ENCODE measurements at regions not wholly inside any gene's neighbourhood (a gene's known extent, or its start where the extent isn't known, plus 50 kb on each side); places are given as distances from the start of the nearest gene placed in this dataset.
A peak's percentile ranks its signal among the peaks of the same experiment; 100 is the strongest.
"Not testable (repeated sequence)": the region's sequence is repeated elsewhere in the genome, so short reads cannot be mapped to it uniquely, and the experiment has no call there.

DNA sequence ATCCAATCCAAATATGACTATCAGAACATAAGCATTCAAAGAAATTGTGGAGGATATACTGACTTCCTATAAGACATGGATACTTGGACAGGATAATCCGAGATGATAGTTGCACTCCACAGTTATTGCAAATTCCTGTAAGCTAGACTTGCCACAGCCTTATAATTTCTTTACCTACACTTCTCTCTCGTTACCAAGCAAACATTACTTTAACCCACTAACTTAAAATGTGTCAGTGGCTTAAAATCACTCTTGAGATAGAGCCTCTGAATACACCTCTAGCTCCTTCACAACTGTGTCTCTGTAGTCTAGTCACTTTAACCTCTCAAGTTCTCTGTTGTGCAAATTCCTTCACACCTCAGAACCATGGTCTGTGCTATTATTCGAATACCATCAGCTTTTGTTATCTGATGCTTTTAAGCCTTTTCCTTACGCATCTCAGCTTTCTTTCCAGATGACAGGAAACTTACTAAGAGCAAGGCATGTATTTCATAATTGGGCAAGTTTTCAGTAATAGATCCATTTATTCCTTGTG is 474.9 kb upstream of the MIR17HG start:
- DNase-seq (ENCODE audit: low read depth, low spot score), result peak; percentile 15

DNA sequence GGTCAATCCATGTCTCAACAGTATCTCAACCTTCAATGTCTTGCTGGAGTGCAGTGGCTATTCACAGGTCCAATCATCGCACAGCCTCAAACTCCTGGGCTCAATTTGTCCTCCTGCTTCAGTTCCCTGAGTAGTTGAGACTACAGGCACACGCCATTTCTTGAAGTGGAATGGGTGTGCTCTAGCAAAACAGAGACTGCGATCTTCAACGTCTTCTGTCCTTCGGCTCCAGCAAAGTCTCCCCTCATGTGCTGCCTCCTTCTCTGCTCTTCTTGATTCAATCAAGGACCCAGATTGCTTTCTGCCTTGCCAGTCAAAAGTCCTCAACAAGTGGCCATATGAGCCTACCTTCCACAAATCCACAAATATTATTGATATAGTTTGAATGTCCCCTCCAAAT is 466.7 kb upstream of the MIR17HG start:
- Histone ChIP-seq H3K4me1 (ENCODE audit: insufficient read depth, insufficient read length) (no peaks in the 10 kb centered on the region), H3K9ac (ENCODE audit: insufficient read length, low read depth) (no peak overlapping the region), H3K4me3 (ENCODE audit: insufficient read length, low read depth) (no peak overlapping the region), H3K27me3 (ENCODE audit: insufficient read depth, insufficient read length) (no peaks in the 10 kb centered on the region), H3K36me3 (ENCODE audit: insufficient read depth, insufficient read length, low read length) (no peaks in the 10 kb centered on the region), H3K9me3 (ENCODE audit: insufficient read depth, low read length) (no peaks in the 10 kb centered on the region)
- DNase-seq (ENCODE audit: low read depth, low spot score), result no peak
- TF ChIP-seq YY1 (IDR thresholded peaks at IDR 0.05; ENCODE audit: insufficient read depth, insufficient read length), result no peak
- no peak for TF ChIP-seq ZNF274 (IDR thresholded peaks at IDR 0.05; ENCODE audit: low read depth, low read length)
- no peak for TF ChIP-seq SUZ12 (IDR thresholded peaks at IDR 0.05; ENCODE audit: extremely low read depth, insufficient read depth, insufficient read length)

More for the DNA sequence above, 474.9 kb upstream of the MIR17HG start:
- Histone ChIP-seq H3K27me3 (ENCODE audit: insufficient read depth, insufficient read length) (no peaks in the 10 kb centered on the region), H3K36me3 (ENCODE audit: insufficient read depth, insufficient read length, low read length) (no peaks in the 10 kb centered on the region), H3K4me3 (ENCODE audit: insufficient read length, low read depth) (no peak overlapping the region), H3K4me1 (ENCODE audit: insufficient read depth, insufficient read length) (no peaks in the 10 kb centered on the region), H3K9ac (ENCODE audit: insufficient read length, low read depth) (no peak overlapping the region), H3K9me3 (ENCODE audit: insufficient read depth, low read length) (no peaks in the 10 kb centered on the region)
- TF ChIP-seq ZNF274 (IDR thresholded peaks at IDR 0.05; ENCODE audit: low read depth, low read length), result no peak
- TF ChIP-seq YY1 (IDR thresholded peaks at IDR 0.05; ENCODE audit: insufficient read depth, insufficient read length), result no peak
- no peak for TF ChIP-seq SUZ12 (IDR thresholded peaks at IDR 0.05; ENCODE audit: extremely low read depth, insufficient read depth, insufficient read length)

DNA sequence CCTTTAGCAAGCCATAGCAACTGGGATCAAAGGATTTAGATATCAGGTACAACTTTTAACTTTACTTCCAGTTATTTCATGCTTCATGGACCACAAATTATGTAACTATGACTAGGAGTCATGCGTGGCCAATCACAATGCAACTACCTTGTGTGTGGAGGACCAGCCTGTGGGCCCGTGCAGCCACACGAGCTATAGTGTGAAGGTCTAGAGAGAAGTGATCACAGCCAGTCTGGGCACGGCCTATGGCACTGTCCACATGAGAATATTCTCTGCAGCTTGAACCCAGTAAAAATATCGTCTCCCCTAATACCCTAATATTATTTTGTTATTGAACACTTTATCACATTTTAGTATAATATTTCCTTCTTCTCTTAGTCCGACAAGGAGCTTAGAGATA is 464.9 kb upstream of the MIR17HG start:
- no peaks in the 10 kb centered on the region for H3K4me1 ChIP-seq (ENCODE audit: insufficient read depth, insufficient read length)
- DNase-seq (ENCODE audit: low read depth, low spot score), result no peak
- no peaks in the 10 kb centered on the region for H3K27me3 ChIP-seq (ENCODE audit: insufficient read depth, insufficient read length)
- no peaks in the 10 kb centered on the region for H3K9me3 ChIP-seq (ENCODE audit: insufficient read depth, low read length)
- H3K9ac ChIP-seq (ENCODE audit: insufficient read length, low read depth), result no peak overlapping the region
- H3K36me3 ChIP-seq (ENCODE audit: insufficient read depth, insufficient read length, low read length), result no peaks in the 10 kb centered on the region
- no peak overlapping the region for H3K4me3 ChIP-seq (ENCODE audit: insufficient read length, low read depth)
- TF ChIP-seq ZNF274 (IDR thresholded peaks at IDR 0.05; ENCODE audit: low read depth, low read length) (no peak), SUZ12 (IDR thresholded peaks at IDR 0.05; ENCODE audit: extremely low read depth, insufficient read depth, insufficient read length) (no peak), YY1 (IDR thresholded peaks at IDR 0.05; ENCODE audit: insufficient read depth, insufficient read length) (no peak)

DNA sequence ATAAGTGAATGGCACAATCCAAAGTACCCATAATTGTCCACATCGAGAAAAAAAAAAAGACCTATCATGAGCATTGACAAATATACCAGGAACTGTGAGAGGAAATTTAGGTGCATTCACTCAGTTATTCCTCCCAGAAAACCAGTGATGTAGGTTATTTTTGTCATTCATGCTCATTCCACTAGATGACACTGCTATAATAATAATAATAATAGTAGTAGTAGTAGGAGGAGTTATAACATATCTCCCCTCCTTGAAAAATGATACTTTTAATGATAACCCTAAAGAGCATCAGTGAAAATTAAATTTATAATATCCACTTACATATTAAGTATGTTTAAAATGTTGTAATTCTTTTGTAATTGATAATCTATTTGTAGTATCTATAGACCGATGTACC is 463.9 kb upstream of the MIR17HG start:
- Histone ChIP-seq H3K27me3 (ENCODE audit: insufficient read depth, insufficient read length) (no peaks in the 10 kb centered on the region), H3K9me3 (ENCODE audit: insufficient read depth, low read length) (no peaks in the 10 kb centered on the region), H3K36me3 (ENCODE audit: insufficient read depth, insufficient read length, low read length) (no peaks in the 10 kb centered on the region), H3K9ac (ENCODE audit: insufficient read length, low read depth) (no peak overlapping the region), H3K4me1 (ENCODE audit: insufficient read depth, insufficient read length) (no peaks in the 10 kb centered on the region), H3K4me3 (ENCODE audit: insufficient read length, low read depth) (no peak overlapping the region)
- no peak for TF ChIP-seq SUZ12 (IDR thresholded peaks at IDR 0.05; ENCODE audit: extremely low read depth, insufficient read depth, insufficient read length)
- no peak for TF ChIP-seq YY1 (IDR thresholded peaks at IDR 0.05; ENCODE audit: insufficient read depth, insufficient read length)
- TF ChIP-seq ZNF274 (IDR thresholded peaks at IDR 0.05; ENCODE audit: low read depth, low read length), result no peak
- no peak for DNase-seq (ENCODE audit: low read depth, low spot score)

DNA sequence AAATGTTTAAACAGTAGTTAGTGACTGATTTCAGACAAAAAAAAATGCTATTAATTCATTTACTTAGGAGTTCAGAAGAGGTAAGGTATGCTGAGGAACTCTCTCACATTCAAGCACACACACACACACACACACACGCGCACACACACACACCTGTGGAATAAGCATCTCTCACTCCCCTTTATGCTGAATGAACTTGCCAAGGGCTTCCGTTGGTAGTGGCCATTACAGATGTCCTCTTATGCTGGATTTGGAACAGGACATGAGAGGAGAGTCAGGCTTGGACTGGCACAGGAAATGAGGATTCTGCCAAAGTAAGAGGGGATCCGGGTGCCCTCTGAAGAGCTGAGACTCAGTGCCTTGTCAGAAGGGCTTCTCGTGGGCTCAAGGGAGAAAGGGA is 463.4 kb upstream of the MIR17HG start:
- Histone ChIP-seq H3K9me3 (ENCODE audit: insufficient read depth, low read length) (no peaks in the 10 kb centered on the region), H3K36me3 (ENCODE audit: insufficient read depth, insufficient read length, low read length) (no peaks in the 10 kb centered on the region), H3K4me1 (ENCODE audit: insufficient read depth, insufficient read length) (no peaks in the 10 kb centered on the region), H3K27me3 (ENCODE audit: insufficient read depth, insufficient read length) (no peaks in the 10 kb centered on the region), H3K4me3 (ENCODE audit: insufficient read length, low read depth) (no peak overlapping the region), H3K9ac (ENCODE audit: insufficient read length, low read depth) (no peak overlapping the region)
- TF ChIP-seq ZNF274 (IDR thresholded peaks at IDR 0.05; ENCODE audit: low read depth, low read length), result no peak
- TF ChIP-seq SUZ12 (IDR thresholded peaks at IDR 0.05; ENCODE audit: extremely low read depth, insufficient read depth, insufficient read length), result no peak
- TF ChIP-seq YY1 (IDR thresholded peaks at IDR 0.05; ENCODE audit: insufficient read depth, insufficient read length), result no peak
- DNase-seq (ENCODE audit: low read depth, low spot score), result no peak

DNA sequence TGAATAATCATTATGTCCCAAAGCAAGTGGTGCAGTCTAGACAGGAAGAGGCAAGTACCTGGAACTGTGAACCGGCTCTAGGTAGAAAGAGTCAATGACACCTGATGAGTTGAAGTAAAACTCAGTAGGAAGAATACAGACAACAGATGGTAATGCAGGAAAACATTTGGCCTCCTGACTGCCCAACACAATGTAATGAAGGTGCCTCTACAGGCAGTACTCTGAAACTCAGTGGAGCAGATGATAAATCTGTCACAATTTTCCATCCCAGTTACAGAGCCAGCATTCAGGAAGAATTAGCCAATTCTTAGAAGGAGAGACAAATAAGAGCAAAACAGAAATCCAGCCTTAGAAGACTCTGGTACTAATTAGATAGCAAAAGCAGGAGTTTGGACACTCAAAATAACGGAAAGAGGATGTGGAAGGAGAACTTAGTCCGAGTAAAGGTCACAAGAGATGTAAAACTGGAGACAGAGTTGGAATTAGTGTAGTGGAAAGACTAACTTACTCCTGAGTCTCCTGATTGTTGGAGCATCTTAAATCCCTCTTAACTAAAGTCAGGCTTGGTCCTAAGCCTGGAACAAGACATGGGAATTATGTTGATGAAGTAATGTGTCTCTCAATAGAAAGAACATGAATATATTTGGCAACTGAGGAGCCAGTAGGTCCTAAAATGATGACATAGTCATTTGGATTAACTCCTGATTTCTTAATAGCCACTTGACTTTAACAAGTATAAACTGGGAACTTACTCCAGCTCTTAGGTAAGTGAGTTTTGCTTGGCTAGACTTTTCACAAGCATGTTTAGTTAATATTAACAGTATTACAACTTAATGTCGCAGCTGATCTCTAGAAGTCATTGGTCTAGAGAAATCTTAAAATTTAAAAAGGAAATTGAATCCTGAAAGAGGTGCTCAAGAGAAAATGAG is 457.3 kb upstream of the MIR17HG start:
- Histone ChIP-seq H3K27me3 (ENCODE audit: insufficient read depth, insufficient read length) (no peaks in the 10 kb centered on the region), H3K4me1 (ENCODE audit: insufficient read depth, insufficient read length) (no peaks in the 10 kb centered on the region), H3K4me3 (ENCODE audit: insufficient read length, low read depth) (no peak overlapping the region), H3K9ac (ENCODE audit: insufficient read length, low read depth) (no peak overlapping the region), H3K9me3 (ENCODE audit: insufficient read depth, low read length) (no peaks in the 10 kb centered on the region), H3K36me3 (ENCODE audit: insufficient read depth, insufficient read length, low read length) (no peaks in the 10 kb centered on the region)
- no peak for DNase-seq (ENCODE audit: low read depth, low spot score)
- TF ChIP-seq SUZ12 (IDR thresholded peaks at IDR 0.05; ENCODE audit: extremely low read depth, insufficient read depth, insufficient read length) (no peak), YY1 (IDR thresholded peaks at IDR 0.05; ENCODE audit: insufficient read depth, insufficient read length) (no peak), ZNF274 (IDR thresholded peaks at IDR 0.05; ENCODE audit: low read depth, low read length) (no peak)

DNA sequence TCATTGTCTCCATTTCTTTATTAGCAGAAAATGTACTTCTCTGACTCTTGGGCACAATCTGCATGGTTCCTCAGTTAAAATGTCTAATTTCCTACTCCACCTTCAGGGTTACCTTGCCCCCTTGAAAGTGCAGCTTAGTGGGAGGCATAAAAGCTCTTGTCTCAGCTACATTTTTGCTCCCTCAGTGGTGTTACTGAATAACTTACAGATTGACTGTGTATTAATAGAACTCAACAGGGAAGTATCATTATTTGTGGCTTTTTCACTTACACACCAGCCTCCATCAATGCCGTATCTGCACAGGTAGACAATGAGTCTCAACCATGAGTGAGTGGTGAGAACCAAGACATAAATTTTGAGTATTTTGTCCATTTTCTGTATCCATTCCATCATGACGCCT is 456.2 kb upstream of the MIR17HG start:
- Histone ChIP-seq H3K9me3 (ENCODE audit: insufficient read depth, low read length) (no peaks in the 10 kb centered on the region), H3K36me3 (ENCODE audit: insufficient read depth, insufficient read length, low read length) (no peaks in the 10 kb centered on the region), H3K4me1 (ENCODE audit: insufficient read depth, insufficient read length) (no peaks in the 10 kb centered on the region), H3K4me3 (ENCODE audit: insufficient read length, low read depth) (no peak overlapping the region), H3K9ac (ENCODE audit: insufficient read length, low read depth) (no peak overlapping the region), H3K27me3 (ENCODE audit: insufficient read depth, insufficient read length) (no peaks in the 10 kb centered on the region)
- no peak for DNase-seq (ENCODE audit: low read depth, low spot score)
- no peak for TF ChIP-seq SUZ12 (IDR thresholded peaks at IDR 0.05; ENCODE audit: extremely low read depth, insufficient read depth, insufficient read length)
- no peak for TF ChIP-seq YY1 (IDR thresholded peaks at IDR 0.05; ENCODE audit: insufficient read depth, insufficient read length)
- no peak for TF ChIP-seq ZNF274 (IDR thresholded peaks at IDR 0.05; ENCODE audit: low read depth, low read length)

DNA sequence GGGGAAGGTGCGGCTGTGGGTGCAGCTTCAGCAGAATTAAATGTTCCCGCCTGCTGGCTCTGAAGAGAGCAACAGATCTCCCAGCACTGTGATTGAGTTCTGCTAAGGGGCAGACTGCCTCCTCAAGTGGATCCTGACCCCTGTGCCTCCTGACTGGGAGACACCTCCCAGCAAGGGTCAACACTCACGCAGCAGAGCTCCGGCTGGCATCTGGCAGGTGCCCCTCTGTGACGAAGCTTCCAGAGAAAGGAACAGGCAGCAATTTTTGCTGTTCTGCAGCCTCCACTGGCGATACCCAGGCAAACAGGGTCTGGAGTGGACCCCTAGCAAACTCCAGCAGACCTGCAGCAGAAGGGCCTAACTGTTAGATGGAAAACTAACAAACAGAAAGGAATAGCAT is 454.3 kb upstream of the MIR17HG start:
- not testable (repeated sequence) for H3K4me1 ChIP-seq (ENCODE audit: insufficient read depth, insufficient read length); H3K36me3 ChIP-seq (ENCODE audit: insufficient read depth, insufficient read length, low read length); H3K9me3 ChIP-seq (ENCODE audit: insufficient read depth, low read length); DNase-seq (ENCODE audit: low read depth, low spot score); H3K9ac ChIP-seq (ENCODE audit: insufficient read length, low read depth); H3K4me3 ChIP-seq (ENCODE audit: insufficient read length, low read depth); H3K27me3 ChIP-seq (ENCODE audit: insufficient read depth, insufficient read length)
